ENCODE measurements at regions not wholly inside any gene's neighbourhood (a gene's known extent, or its start where the extent isn't known, plus 50 kb on each side); places are given as distances from the start of the nearest gene placed in this dataset.

DNA sequence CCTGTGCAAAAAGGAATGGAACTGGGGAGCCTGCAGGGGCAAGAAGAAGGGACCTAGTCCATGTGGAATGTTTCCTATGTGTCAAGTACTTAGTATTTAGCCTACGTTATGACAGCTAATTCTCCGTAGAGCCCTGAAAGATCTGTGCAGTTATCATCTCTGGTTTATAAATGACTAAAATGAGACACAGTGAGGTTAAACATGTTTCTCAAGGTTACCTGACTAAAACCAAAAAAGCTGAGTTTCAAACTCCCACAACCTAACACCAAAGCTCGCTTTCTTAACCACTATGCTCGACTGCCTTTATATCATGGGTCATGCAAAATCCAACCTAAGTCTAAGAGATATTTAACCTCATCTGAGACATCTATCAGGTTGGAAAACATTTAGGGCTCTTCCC lies 53.3 kb upstream of the CCL2 start:
- no peak for TF ChIP-seq CTCF (conservative IDR thresholded peaks at IDR 0.05; ENCODE audit: low read depth, low read length)
- no peak for TF ChIP-seq EZH2 (IDR thresholded peaks at IDR 0.05; ENCODE audit: borderline replicate concordance, low read depth, low read length, poor library complexity, severe bottlenecking)
